H1 (cell line): ENCODE measurements at regions not wholly inside any gene's neighbourhood (a gene's known extent, or its start where the extent isn't known, plus 50 kb on each side); places are given as distances from the start of the nearest gene placed in this dataset.

Source experiments
- CTCF ChIA-PET: fragments of 300-600 bp; sonication (Branson Sonifier 250); formaldehyde crosslinking; loops from one replicate; lab custom pipeline; 2021; ENCODE audit not compliant: partially characterized antibody; lab: Charles Lee
- POLR2A ChIA-PET: fragments of 300-600 bp; sonication (Branson Sonifier 250); formaldehyde crosslinking; loops from one replicate; lab custom pipeline; 2021; ENCODE audit warnings: inconsistent platforms; ENCODE audit not compliant: partially characterized antibody; lab: Charles Lee
- DNase-seq, 2 experiments: peaks; one replicate each; pipeline versions ENCODE4 v3.0.0 to v3.0.0-alpha.2; 2010 to 2022; ENCODE audit warnings: low spot score in 2 of 2, low read depth in 1 of 2, mixed read lengths in 1 of 2
- FAIRE-seq: peaks from 2 replicates; lab custom pipeline; 2011; peaks lifted over from hg19 to GRCh38; lab: Jason Lieb, UNC
- H2AFZ ChIP-seq: 2 replicates; pipeline ENCODE4 v1.8.1; 2012; ENCODE audit warnings: low read length, inconsistent platforms
- H2AK5ac ChIP-seq: 2 replicates; pipeline ENCODE4 v1.6.1; 2013; ENCODE audit warnings: low read depth, low read length
- H2BK120ac ChIP-seq: replicated peaks from 2 replicates; pipeline ENCODE3; 2013; ENCODE audit warnings: low read depth, low read length, inconsistent platforms
- H2BK12ac ChIP-seq: 2 replicates; pipeline ENCODE4 v1.6.1; 2013; ENCODE audit warnings: low read depth, low read length
- H2BK15ac ChIP-seq: 2 replicates; pipeline ENCODE4 v1.6.1; 2013; ENCODE audit warnings: low read length
- H2BK20ac ChIP-seq: 2 replicates; pipeline ENCODE4 v1.6.1; 2013; ENCODE audit warnings: low read length
- H2BK5ac ChIP-seq: 2 replicates; pipeline ENCODE4 v1.6.1; 2013; ENCODE audit warnings: low read depth, low read length
- H3K14ac ChIP-seq: 2 replicates; pipeline ENCODE4 v1.6.1; 2013; ENCODE audit warnings: inconsistent platforms; ENCODE audit not compliant: insufficient read length
- H3K18ac ChIP-seq: 2 replicates; pipeline ENCODE4 v1.6.1; 2013; ENCODE audit warnings: low read length; ENCODE audit errors: extremely low read depth
- H3K23ac ChIP-seq: 2 replicates; pipeline ENCODE4 v1.6.1; 2013; ENCODE audit warnings: inconsistent platforms; ENCODE audit not compliant: insufficient read length
- H3K23me2 ChIP-seq: 2 replicates; pipeline ENCODE4 v1.6.1; 2013; ENCODE audit warnings: low read depth, low read length
- H3K27ac ChIP-seq: 2 replicates; pipeline ENCODE4 v1.6.1; 2011; ENCODE audit warnings: low read depth, low read length, inconsistent platforms
- H3K27me3 ChIP-seq, 4 experiments: replicated peaks in 1 of 4; 1 replicate in 1 of 4; 2 replicates in 3 of 4; pipeline versions ENCODE4 v1.6.1 to v1.8.1; 2011 to 2013; ENCODE audit warnings: low read length in 3 of 4, mild to moderate bottlenecking in 3 of 4, inconsistent platforms in 2 of 4, mixed read lengths in 2 of 4, moderate library complexity in 1 of 4; ENCODE audit not compliant: control insufficient read depth in 3 of 4, insufficient read depth in 3 of 4; ENCODE audit errors: extremely low read depth in 1 of 4
- H3K36me3 ChIP-seq, 4 experiments: 2 replicates each; pipeline versions ENCODE4 v1.6.1 to v1.8.1; 2011 to 2013; ENCODE audit warnings: mild to moderate bottlenecking in 4 of 4, low read length in 3 of 4, moderate library complexity in 2 of 4, control low read depth in 1 of 4, inconsistent platforms in 1 of 4; ENCODE audit not compliant: insufficient read depth in 4 of 4, control insufficient read depth in 2 of 4
- H3K4ac ChIP-seq: replicated peaks from 2 replicates; pipeline ENCODE3; 2013; ENCODE audit warnings: low read length, low read depth, mixed read lengths, inconsistent platforms; ENCODE audit not compliant: insufficient read length
- H3K4me1 ChIP-seq, 4 experiments: replicated peaks in 1 of 4; 1 replicate in 1 of 4; 2 replicates in 3 of 4; pipeline versions ENCODE4 v1.6.1 to v1.8.1; 2011 to 2013; ENCODE audit warnings: low read length in 3 of 4, inconsistent platforms in 2 of 4, mixed read lengths in 1 of 4; ENCODE audit not compliant: insufficient read depth in 4 of 4, control insufficient read depth in 3 of 4
- H3K4me2 ChIP-seq, 2 experiments: 2 replicates each; pipeline versions ENCODE4 v1.6.1 to v1.8.1; 2011 to 2013; ENCODE audit warnings: low read depth in 2 of 2, low read length in 2 of 2, control low read depth in 1 of 2, inconsistent platforms in 1 of 2, mild to moderate bottlenecking in 1 of 2; ENCODE audit not compliant: insufficient read depth in 1 of 2
- H3K4me3 ChIP-seq, 4 experiments: fragments of 200-600, 300-600 bp in 1 of 4; sonication (generic), shearing (Covaris generic), sonication (Bioruptor Twin) in 1 of 4; 2 replicates each; pipeline versions ENCODE4 v1.5.1 to v1.8.1; 2011 to 2016; ENCODE audit warnings: low read length in 4 of 4, low read depth in 3 of 4, control low read depth in 2 of 4, inconsistent platforms in 2 of 4, mild to moderate bottlenecking in 2 of 4, mixed read lengths in 1 of 4, moderate library complexity in 1 of 4; ENCODE audit not compliant: insufficient read depth in 2 of 4; ENCODE audit errors: extremely low read depth in 1 of 4
- H3K56ac ChIP-seq: replicated peaks from 2 replicates; pipeline ENCODE3; 2013; ENCODE audit warnings: low read depth, mild to moderate bottlenecking, mixed read lengths, low read length, inconsistent platforms; ENCODE audit not compliant: insufficient read length
- H3K79me1 ChIP-seq: 2 replicates; pipeline ENCODE4 v1.6.1; 2013; ENCODE audit warnings: low read depth, low read length, control low read depth
- H3K79me2 ChIP-seq, 2 experiments: 2 replicates each; pipeline versions ENCODE4 v1.6.1 to v1.8.1; 2012 to 2013; ENCODE audit warnings: low read length in 2 of 2, mild to moderate bottlenecking in 2 of 2, inconsistent platforms in 1 of 2; ENCODE audit not compliant: insufficient read depth in 2 of 2, control insufficient read depth in 1 of 2
- H3K9ac ChIP-seq, 4 experiments: replicated peaks in 1 of 4; 1 replicate in 1 of 4; 2 replicates in 3 of 4; pipeline versions ENCODE4 v1.6.1 to v1.8.1; 2011 to 2013; ENCODE audit warnings: low read depth in 3 of 4, low read length in 3 of 4, control low read depth in 2 of 4, mild to moderate bottlenecking in 2 of 4, moderate library complexity in 2 of 4, inconsistent platforms in 1 of 4; ENCODE audit errors: extremely low read depth in 1 of 4
- H3K9me3 ChIP-seq, 2 experiments: 2 replicates each; pipeline versions ENCODE4 v1.6.1 to v1.8.1; 2012 to 2013; ENCODE audit warnings: mild to moderate bottlenecking in 2 of 2, moderate library complexity in 2 of 2, control low read depth in 1 of 2, inconsistent platforms in 1 of 2, low read depth in 1 of 2, low read length in 1 of 2, mixed read lengths in 1 of 2; ENCODE audit not compliant: insufficient read depth in 2 of 2
- H4K20me1 ChIP-seq, 2 experiments: replicated peaks in 1 of 2; 2 replicates each; pipeline versions ENCODE3 to v1.8.1; 2011 to 2013; ENCODE audit warnings: inconsistent platforms in 2 of 2, low read length in 2 of 2, mild to moderate bottlenecking in 1 of 2; ENCODE audit not compliant: insufficient read depth in 2 of 2, control insufficient read depth in 1 of 2
- H4K5ac ChIP-seq: 2 replicates; pipeline ENCODE4 v1.6.1; 2013; ENCODE audit warnings: low read length, low read depth, mixed read lengths, inconsistent platforms; ENCODE audit not compliant: insufficient read length
- H4K8ac ChIP-seq: 2 replicates; pipeline ENCODE4 v1.8.0; 2013; ENCODE audit warnings: mild to moderate bottlenecking, moderate library complexity, low read length, inconsistent platforms; ENCODE audit not compliant: insufficient read depth; ENCODE audit errors: extremely low read depth
- H4K91ac ChIP-seq: replicated peaks from 2 replicates; pipeline ENCODE3; 2013; ENCODE audit warnings: low read length, mixed read lengths, inconsistent platforms; ENCODE audit not compliant: insufficient read length
- BCL11A ChIP-seq, 2 experiments: IDR thresholded peaks; one replicate each; pipeline ENCODE4 v1.6.1; 2011; ENCODE audit warnings: low read depth in 2 of 2, low read length in 2 of 2, mild to moderate bottlenecking in 2 of 2
- CTBP2 ChIP-seq: IDR thresholded peaks from 2 replicates; pipeline ENCODE4 v1.7.0; 2011; ENCODE audit warnings: borderline replicate concordance, mild to moderate bottlenecking, moderate library complexity, mixed read lengths, low read length; ENCODE audit not compliant: insufficient read depth, insufficient read length
- E2F6 ChIP-seq: IDR thresholded peaks from 2 replicates; pipeline ENCODE4 v1.6.1; 2012; ENCODE audit warnings: inconsistent platforms
- HDAC6 ChIP-seq: IDR thresholded peaks from one replicate; pipeline ENCODE4 v1.7.1; 2012; ENCODE audit warnings: low read depth, mild to moderate bottlenecking, inconsistent platforms, low read length, moderate library complexity
- KDM5A ChIP-seq: fragments of 200-600 bp; IDR thresholded peaks from 2 replicates; pipeline ENCODE4 v1.7.1; 2012; ENCODE audit warnings: mild to moderate bottlenecking, low read length, inconsistent platforms, mixed read lengths
- POLR2A ChIP-seq, 2 experiments: IDR thresholded peaks; 1 replicate in 1 of 2; 2 replicates in 1 of 2; pipeline ENCODE4 v1.6.1; 2011; ENCODE audit warnings: low read depth in 2 of 2, low read length in 2 of 2, mild to moderate bottlenecking in 2 of 2; ENCODE audit errors: control extremely low read depth in 1 of 2
- RAD21 ChIP-seq, 2 experiments: IDR thresholded peaks in 1 of 2; conservative IDR thresholded peaks in 1 of 2; 2 replicates each; pipeline ENCODE4 v1.6.1; 2011; ENCODE audit warnings: low read depth in 2 of 2, low read length in 2 of 2, improper control_type of control experiment in 1 of 2, inconsistent platforms in 1 of 2, mild to moderate bottlenecking in 1 of 2, moderate library complexity in 1 of 2
- WGBS, 2 experiments: shearing (Covaris generic) in 1 of 2; methylation state at CpG; one replicate each; pipeline versions ENCODE4 v1.1.6 to v1.1.7; 2013 to 2015; ENCODE audit warnings: low lambda C conversion rate in 2 of 2, mixed read lengths in 2 of 2, inconsistent platforms in 1 of 2, low coverage in 1 of 2, missing lambda C conversion rate in 1 of 2; ENCODE audit not compliant: insufficient replicate concordance in 2 of 2, insufficient coverage in 1 of 2, insufficient read length in 1 of 2; ENCODE audit errors: extremely low coverage in 1 of 2, missing lambda C conversion rate in 1 of 2; 5-methylcytosine and 5-hydroxymethylcytosine counted together

- Histone ChIP-seq H3K27ac (no peak overlapping the region), H3K4me3 (no peak overlapping the region), H2BK20ac (no peak overlapping the region), H3K14ac (no peak overlapping the region), H4K8ac (no peak overlapping the region), H4K5ac (no peak overlapping the region), H3K4ac (no peak overlapping the region), H2BK120ac (no peak overlapping the region), H4K91ac (no peak overlapping the region), H3K23me2 (no peaks in the 10 kb centered on the region), H3K4me2 (no peak overlapping the region), H3K9ac (no peak overlapping the region), H3K79me2 (no peaks in the 10 kb centered on the region), H3K56ac (no peak overlapping the region), H3K27me3 (no peaks in the 10 kb centered on the region), H2BK15ac (no peak overlapping the region), H4K20me1 (no peaks in the 10 kb centered on the region), H2BK12ac (no peak overlapping the region), H3K18ac (no peak overlapping the region), H2AFZ (no peak overlapping the region), H3K9me3 (no peaks in the 10 kb centered on the region), H3K23ac (no peak overlapping the region), H2BK5ac (no peak overlapping the region), H3K79me1 (no peaks in the 10 kb centered on the region), H3K4me1 (no peaks in the 10 kb centered on the region), H2AK5ac (no peak overlapping the region), H3K36me3 (no peaks in the 10 kb centered on the region)
- ChIA-PET CTCF (interaction anchor here (1.1 to 1.3 kb wide), 2 partner anchors 9 to 11 kb away, joined by 4 to 5 read pairs; no protein-coding TSS in a partner anchor), POLR2A (no interaction called here)
- DNase-seq: no peak
- no peak for TF ChIP-seq RAD21 (IDR thresholded peaks at IDR 0.05 in 1 of 2, conservative IDR thresholded peaks at IDR 0.05 in 1 of 2; ENCODE audit: low read depth in 2 of 2, low read length in 2 of 2)
- TF ChIP-seq POLR2A (IDR thresholded peaks at IDR 0.05; ENCODE audit: control extremely low read depth in 1 of 2, low read depth in 2 of 2, low read length in 2 of 2): no peak
- TF ChIP-seq BCL11A (IDR thresholded peaks at IDR 0.05; ENCODE audit: low read depth in 2 of 2, low read length in 2 of 2): no peak
- TF ChIP-seq CTBP2: no peak
- TF ChIP-seq HDAC6: no peak
- TF ChIP-seq KDM5A: no peak
- no peak for TF ChIP-seq E2F6
- WGBS, 2 experiments: 85% methylated on average over 1 of the region's 1 CpG; no CpG with 5 or more reads in 1 of the 2 experiments
- no peak for FAIRE-seq
These were observed 519.4 kb downstream of the HDGFL1 start for GRCh38 chr6:23088761-23089160.
